Spinal cord (tissue), 9 donors: ENCODE measurements at regions not wholly inside any gene's neighbourhood (a gene's known extent, or its start where the extent isn't known, plus 50 kb on each side); places are given as distances from the start of the nearest gene placed in this dataset.
"Not testable (repeated sequence)": the region's sequence is repeated elsewhere in the genome, so short reads cannot be mapped to it uniquely, and the experiment has no call there.

ENCODE experiments used
- DNase-seq, 6 donors: peaks; one replicate each; pipeline versions ENCODE4 v3.0.0 to v3.0.0-alpha.2; 2013 to 2015; ENCODE audit warnings: low spot score in 6 of 6, low read depth in 4 of 6
- H3K27ac ChIP-seq: one replicate; pipeline ENCODE4 v1.5.1; 2013; ENCODE audit warnings: low read depth, low read length, control low read depth
- H3K27me3 ChIP-seq: one replicate; pipeline ENCODE4 v1.6.1; 2013; ENCODE audit warnings: low read length; ENCODE audit not compliant: control insufficient read depth, insufficient read depth
- H3K36me3 ChIP-seq: one replicate; pipeline ENCODE4 v1.6.1; 2013; ENCODE audit warnings: low read length; ENCODE audit not compliant: control insufficient read depth, insufficient read depth
- H3K4me1 ChIP-seq: one replicate; pipeline ENCODE4 v1.6.1; 2013; ENCODE audit warnings: low read length; ENCODE audit not compliant: control insufficient read depth, insufficient read depth
- H3K4me3 ChIP-seq: one replicate; pipeline ENCODE4 v1.5.1; 2013; ENCODE audit warnings: low read depth, low read length, control low read depth
- H3K9me3 ChIP-seq: one replicate; pipeline ENCODE4 v1.6.1; 2013; ENCODE audit warnings: low read length; ENCODE audit not compliant: control insufficient read depth, insufficient read depth
- WGBS: methylation state at CpG from one replicate; pipeline ENCODE4 v1.1.5; 2013; ENCODE audit warnings: missing lambda C conversion rate; ENCODE audit not compliant: insufficient coverage; 5-methylcytosine and 5-hydroxymethylcytosine counted together
- donor health status: healthy.

DNA sequence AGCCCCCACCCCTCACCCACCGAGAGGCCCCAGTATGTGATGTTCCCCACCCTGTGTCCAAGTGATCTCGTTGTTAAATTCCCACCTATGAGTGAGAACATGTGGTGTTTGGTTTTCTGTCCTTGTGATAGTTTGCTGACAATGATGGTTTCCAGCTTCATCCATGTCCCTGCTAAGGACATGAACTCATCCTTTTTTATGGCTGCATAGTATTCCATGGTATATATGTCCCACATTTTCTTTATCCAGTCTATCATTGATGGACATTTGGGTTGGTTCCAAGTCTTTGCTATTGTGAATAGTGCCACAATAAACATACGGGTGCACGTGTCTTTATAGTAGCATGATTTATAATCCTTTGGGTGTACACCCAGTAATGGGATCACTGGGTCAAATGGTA is 79.2 kb downstream of the PXDC1 start:
- not testable (repeated sequence) for DNase-seq, H3K4me3 ChIP-seq, H3K4me1 ChIP-seq, H3K27me3 ChIP-seq, H3K36me3 ChIP-seq, H3K9me3 ChIP-seq, H3K27ac ChIP-seq
- WGBS = no CpG with 5 or more reads among the region's 4 CpGs

DNA sequence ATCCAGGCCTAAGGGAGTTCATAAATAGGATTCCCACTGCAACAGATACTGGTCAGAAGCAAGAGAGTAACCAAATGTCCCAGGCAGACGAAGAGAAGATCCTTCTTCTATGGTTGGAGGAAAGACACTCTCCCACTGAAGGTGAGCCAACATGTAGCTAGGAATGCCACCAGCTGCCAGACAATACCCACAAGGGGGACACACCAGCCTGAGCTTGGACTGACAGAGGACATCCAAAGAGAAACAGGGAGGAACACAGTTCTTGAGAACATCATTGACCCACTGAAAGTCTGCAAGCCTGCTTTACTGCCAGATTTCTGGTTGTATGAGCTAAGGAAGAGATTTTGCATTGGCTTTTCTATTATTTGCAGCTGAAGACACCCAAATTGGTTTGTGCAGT is 80.1 kb downstream of the PXDC1 start:
- Histone ChIP-seq H3K36me3 (no peaks in the 10 kb centered on the region), H3K9me3 (peaks cover 4% of the 10 kb centered on the region), H3K27me3 (no peaks in the 10 kb centered on the region), H3K4me3 (no peak overlapping the region), H3K27ac (no peak overlapping the region), H3K4me1 (no peaks in the 10 kb centered on the region)
- WGBS = no CpG with 5 or more reads among the region's 1 CpG
- DNase-seq = no peak

DNA sequence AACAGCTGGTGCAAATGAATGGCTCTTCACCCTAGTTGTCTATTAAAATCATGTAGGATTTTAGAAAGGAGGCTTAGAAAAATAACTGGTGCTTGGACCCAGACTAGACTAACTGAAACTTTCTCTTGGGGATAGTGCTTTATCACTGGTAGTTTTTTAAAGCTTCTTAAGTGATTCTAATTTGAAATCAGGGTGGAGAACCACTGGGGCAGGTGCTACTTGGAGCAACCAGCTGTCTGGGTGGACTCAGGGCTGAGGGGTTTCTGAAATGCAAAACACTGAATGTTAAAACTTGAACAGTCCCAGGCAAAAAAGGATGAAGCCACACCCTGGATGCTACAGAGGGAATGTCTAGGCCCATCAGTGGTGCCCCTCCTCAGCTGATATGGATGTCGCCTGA is 81.2 kb downstream of the PXDC1 start:
- no peak overlapping the region for H3K27ac ChIP-seq
- 100% methylated on average over 1 of the region's 1 CpG for WGBS
- no peak overlapping the region for H3K4me3 ChIP-seq

DNA sequence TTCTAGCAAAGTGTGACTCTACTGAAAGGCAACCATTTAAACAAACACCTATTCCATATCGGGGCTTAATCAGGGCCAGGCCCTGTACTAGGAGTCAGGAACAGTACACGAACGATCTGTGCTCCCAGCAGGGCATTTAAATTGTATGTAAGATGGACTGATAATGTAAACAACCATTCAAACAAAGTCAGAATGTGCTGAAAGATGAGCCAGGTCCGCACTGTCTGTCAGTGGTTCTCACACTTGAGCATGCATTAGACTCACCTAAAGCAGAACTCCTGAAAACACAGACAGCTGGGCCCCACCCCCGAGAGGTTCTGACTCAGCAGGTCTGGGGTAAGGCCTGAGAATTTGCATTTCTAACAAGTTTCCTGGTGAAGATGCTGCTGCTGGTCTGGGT is 81.6 kb downstream of the PXDC1 start:
- Histone ChIP-seq H3K27me3 (no peaks in the 10 kb centered on the region), H3K36me3 (no peaks in the 10 kb centered on the region), H3K4me3 (no peak overlapping the region), H3K9me3 (peaks cover 4% of the 10 kb centered on the region), H3K4me1 (peaks cover 9% of the 10 kb centered on the region), H3K27ac (no peak overlapping the region)
- DNase-seq = no peak
- WGBS = no CpG with 5 or more reads among the region's 5 CpGs

More for the DNA sequence above, 81.2 kb downstream of the PXDC1 start:
- Histone ChIP-seq H3K4me1 (peaks cover 5% of the 10 kb centered on the region), H3K36me3 (no peaks in the 10 kb centered on the region), H3K27me3 (no peaks in the 10 kb centered on the region), H3K9me3 (peaks cover 4% of the 10 kb centered on the region)
- no peak for DNase-seq

DNA sequence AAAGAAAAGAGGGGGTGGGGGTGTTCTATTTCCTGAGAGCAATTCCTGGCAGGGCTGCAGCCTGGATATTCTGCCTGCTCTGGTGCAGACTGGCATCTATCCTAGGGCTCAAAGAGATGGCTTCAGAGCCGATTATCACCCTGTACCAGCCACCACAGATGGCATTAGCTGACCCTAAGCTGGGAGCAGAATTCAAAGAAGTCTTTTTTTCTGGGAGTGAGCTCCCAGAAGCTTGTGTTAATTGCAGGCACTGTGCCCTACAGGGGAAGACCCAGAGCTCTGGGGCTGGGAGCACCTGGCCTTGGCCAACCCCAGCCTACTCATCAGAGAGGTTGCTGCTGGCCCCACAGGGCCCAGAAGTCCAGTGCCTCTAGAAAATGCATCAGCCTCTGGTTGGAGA is 85.9 kb downstream of the PXDC1 start:
- WGBS = 43% methylated on average over 1 of the region's 1 CpG
- H3K4me3 ChIP-seq = no peak overlapping the region
- no peaks in the 10 kb centered on the region for H3K36me3 ChIP-seq
- H3K4me1 ChIP-seq = peaks cover 12% of the 10 kb centered on the region
- peak in 1 of 6 donors; percentile 45 for DNase-seq
- H3K9me3 ChIP-seq = peaks cover 4% of the 10 kb centered on the region
- H3K27ac ChIP-seq = no peak overlapping the region
- no peaks in the 10 kb centered on the region for H3K27me3 ChIP-seq

DNA sequence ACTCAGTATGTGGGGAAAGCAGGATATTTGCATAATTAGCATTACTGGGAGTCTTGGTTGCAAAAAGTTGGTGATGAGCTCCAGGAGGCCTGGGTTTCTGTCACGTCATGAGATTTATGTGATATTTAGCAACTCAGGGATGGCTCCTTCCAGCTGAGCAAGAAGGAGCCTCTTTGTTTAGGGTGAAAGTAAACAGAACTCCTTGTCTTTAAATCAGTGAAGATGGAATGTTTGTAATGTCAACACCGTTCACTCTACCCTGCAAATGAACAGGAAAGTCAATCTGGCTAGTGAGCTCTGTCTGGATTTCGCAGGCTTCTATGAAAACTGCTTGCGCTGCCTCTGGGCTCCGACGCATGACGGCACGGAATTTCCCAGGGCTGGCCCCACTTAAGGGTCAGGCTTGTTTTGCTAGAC is 86.9 kb downstream of the PXDC1 start:
- Histone ChIP-seq H3K27ac (no peak overlapping the region), H3K4me3 (no peak overlapping the region), H3K9me3 (peaks cover 4% of the 10 kb centered on the region), H3K27me3 (no peaks in the 10 kb centered on the region), H3K36me3 (no peaks in the 10 kb centered on the region), H3K4me1 (peaks cover 12% of the 10 kb centered on the region)
- WGBS = 37% methylated on average over 7 of the region's 8 CpGs
- no peak for DNase-seq

DNA sequence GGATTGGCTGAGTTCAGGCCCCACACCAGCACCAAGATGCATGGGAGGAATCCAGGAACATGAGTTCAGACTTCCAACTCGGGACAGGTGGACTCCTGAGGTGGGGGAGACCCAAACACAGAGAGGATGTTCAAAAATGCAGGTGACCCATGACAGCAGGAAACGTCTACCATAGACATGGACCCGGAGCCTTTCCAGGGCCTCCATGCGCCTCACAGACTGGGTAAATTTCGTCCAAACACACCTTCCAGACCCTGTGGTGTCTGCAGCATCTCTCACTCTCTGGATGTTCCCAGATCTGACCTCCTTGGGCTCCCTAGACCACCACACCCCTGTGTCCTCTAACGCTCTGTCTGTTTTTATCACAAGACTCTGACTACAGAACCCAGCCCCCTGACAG is 87.7 kb downstream of the PXDC1 start:
- DNase-seq = no peak
- Histone ChIP-seq H3K9me3 (no peaks in the 10 kb centered on the region), H3K27ac (no peak overlapping the region), H3K36me3 (no peaks in the 10 kb centered on the region), H3K4me3 (no peak overlapping the region), H3K4me1 (peaks cover 12% of the 10 kb centered on the region), H3K27me3 (no peaks in the 10 kb centered on the region)
- WGBS = 90% methylated on average over 5 of the region's 6 CpGs

DNA sequence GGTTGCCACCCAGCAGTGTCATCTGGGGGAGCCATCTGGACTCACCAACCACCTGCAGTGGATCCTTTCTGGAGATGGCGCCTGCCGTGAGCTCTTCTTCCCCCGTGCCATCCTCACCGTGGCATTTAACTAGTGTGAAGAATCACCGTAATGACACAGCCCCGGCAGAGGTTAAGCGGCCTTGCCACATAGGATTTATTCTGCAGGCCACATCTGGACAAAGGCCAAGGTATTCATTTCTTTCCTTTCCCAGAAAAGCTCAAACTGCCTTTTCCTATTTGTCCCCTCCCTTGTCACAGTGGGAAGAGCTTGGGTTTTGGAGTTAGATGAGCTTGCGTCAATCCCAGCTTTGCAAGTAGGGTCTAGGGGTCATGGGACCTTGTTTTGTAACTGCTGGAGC is 88.4 kb downstream of the PXDC1 start:
- 50% methylated on average over 7 of the region's 8 CpGs for WGBS
- Histone ChIP-seq H3K9me3 (no peaks in the 10 kb centered on the region), H3K4me3 (no peak overlapping the region), H3K27ac (no peak overlapping the region), H3K4me1 (peaks cover 12% of the 10 kb centered on the region), H3K27me3 (no peaks in the 10 kb centered on the region), H3K36me3 (no peaks in the 10 kb centered on the region)
- peak in 2 of 6 donors; percentile 13 to 16 for DNase-seq

DNA sequence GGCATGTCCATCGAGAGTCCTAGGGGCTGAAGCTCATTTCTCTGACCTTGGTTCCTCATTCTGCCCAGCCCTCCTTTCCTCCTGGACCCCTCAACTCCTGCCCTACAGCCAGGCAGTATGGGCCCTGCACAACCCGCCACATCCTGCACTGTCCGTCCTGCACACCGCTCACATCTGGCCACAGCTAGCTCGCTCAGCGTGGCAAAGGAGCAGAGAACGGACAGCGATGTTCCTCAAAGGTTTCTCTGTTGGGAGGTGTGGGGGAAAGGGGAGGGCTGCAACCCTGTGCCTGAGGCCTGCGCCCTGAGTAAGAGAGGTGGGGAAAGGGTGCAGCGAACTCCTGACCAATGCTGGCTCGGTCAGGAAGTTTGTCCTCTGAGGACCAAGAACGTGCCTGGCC is 90.1 kb downstream of the PXDC1 start:
- Histone ChIP-seq H3K36me3 (no peaks in the 10 kb centered on the region), H3K4me1 (peaks cover 12% of the 10 kb centered on the region), H3K27me3 (no peaks in the 10 kb centered on the region), H3K9me3 (no peaks in the 10 kb centered on the region), H3K4me3 (no peak overlapping the region), H3K27ac (no peak overlapping the region)
- DNase-seq = no peak
- WGBS = 88% methylated on average over 12 of the region's 12 CpGs

DNA sequence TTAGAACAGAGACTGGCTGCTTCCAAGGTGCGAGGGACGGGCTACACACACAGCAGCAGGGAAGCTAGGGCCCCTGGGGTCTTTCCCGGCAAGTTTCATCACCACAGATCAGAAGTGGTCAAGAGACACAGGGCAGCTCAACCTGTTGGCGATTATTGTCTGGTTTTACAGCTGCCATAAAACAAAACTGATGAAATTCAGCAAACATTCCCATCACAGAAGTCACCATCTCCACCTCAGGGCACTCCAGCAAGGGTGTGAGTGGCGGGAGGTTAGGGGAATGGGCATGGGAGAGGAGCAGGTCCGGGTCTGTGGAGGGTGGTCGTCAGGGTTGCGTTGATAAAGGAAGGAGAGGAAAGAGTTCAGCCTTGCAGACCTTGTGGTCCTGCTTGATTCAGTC is 91.0 kb downstream of the PXDC1 start:
- H3K4me1 ChIP-seq = peaks cover 8% of the 10 kb centered on the region

More for the DNA sequence above, 91.0 kb downstream of the PXDC1 start:
- no peak for DNase-seq
- Histone ChIP-seq H3K36me3 (no peaks in the 10 kb centered on the region), H3K27me3 (no peaks in the 10 kb centered on the region), H3K4me3 (no peak overlapping the region), H3K9me3 (no peaks in the 10 kb centered on the region), H3K27ac (no peak overlapping the region)
- 79% methylated on average over 6 of the region's 8 CpGs for WGBS
